HUES64 (cell line): ENCODE measurements at regions not wholly inside any gene's neighbourhood (a gene's known extent, or its start where the extent isn't known, plus 50 kb on each side); places are given as distances from the start of the nearest gene placed in this dataset.

Experiments used
- H3K27ac ChIP-seq: 2 replicates; pipeline ENCODE4 v1.7.0; 2013; ENCODE audit warnings: low read depth, low read length, inconsistent platforms
- H3K27me3 ChIP-seq: 2 replicates; pipeline ENCODE4 v1.6.1; 2013; ENCODE audit warnings: mild to moderate bottlenecking, low read length; ENCODE audit not compliant: insufficient read depth
- H3K36me3 ChIP-seq: 2 replicates; pipeline ENCODE4 v1.6.1; 2013; ENCODE audit warnings: mild to moderate bottlenecking, low read length; ENCODE audit not compliant: insufficient read depth
- H3K4me1 ChIP-seq: 2 replicates; pipeline ENCODE4 v1.6.1; 2013; ENCODE audit warnings: mild to moderate bottlenecking, low read length, moderate library complexity; ENCODE audit not compliant: insufficient read depth
- H3K4me3 ChIP-seq: 2 replicates; pipeline ENCODE4 v1.5.1; 2013; ENCODE audit warnings: mild to moderate bottlenecking, low read length, moderate library complexity
- H3K9ac ChIP-seq: 2 replicates; pipeline ENCODE4 v1.6.1; 2013; ENCODE audit warnings: mild to moderate bottlenecking, low read depth, low read length
- H3K9me3 ChIP-seq: 2 replicates; pipeline ENCODE4 v1.6.1; 2013; ENCODE audit warnings: low read depth, low read length; ENCODE audit not compliant: insufficient read depth
- WGBS: fragments of 150-250, 120-280 bp; methylation state at CpG from one replicate; pipeline ENCODE4 v1.1.7; 2013; ENCODE audit warnings: missing lambda C conversion rate; 5-methylcytosine and 5-hydroxymethylcytosine counted together

DNA sequence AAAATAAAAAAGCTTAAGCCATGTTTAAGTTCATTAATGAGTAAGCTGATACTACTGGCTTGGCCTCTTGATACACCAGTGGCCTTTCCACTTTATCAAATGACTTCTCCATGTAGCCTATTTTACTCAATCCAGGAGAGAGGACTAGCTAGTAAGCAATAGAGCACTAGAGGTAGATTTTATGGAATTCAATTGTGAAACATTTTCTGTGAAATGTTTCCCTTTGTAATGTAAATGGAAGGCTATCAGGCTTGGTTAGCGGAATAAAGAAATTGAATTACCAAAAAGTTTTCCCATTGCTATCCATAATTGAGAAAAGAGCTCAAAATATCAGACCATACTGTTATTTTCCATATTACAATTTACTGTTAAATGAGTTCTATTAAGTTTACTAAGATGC lies 515.4 kb upstream of the CDH2 start:
- no peaks in the 10 kb centered on the region for H3K9me3 ChIP-seq
- no peaks in the 10 kb centered on the region for H3K27me3 ChIP-seq
- H3K36me3 ChIP-seq: no peaks in the 10 kb centered on the region
- H3K9ac ChIP-seq: no peak overlapping the region
- H3K27ac ChIP-seq: no peak overlapping the region; the same call in 1 of the 2 replicates
- H3K4me3 ChIP-seq: no peak overlapping the region
- WGBS: no CpG with 5 or more reads among the region's 1 CpG
- peaks cover 34% of the 10 kb centered on the region for H3K4me1 ChIP-seq

DNA sequence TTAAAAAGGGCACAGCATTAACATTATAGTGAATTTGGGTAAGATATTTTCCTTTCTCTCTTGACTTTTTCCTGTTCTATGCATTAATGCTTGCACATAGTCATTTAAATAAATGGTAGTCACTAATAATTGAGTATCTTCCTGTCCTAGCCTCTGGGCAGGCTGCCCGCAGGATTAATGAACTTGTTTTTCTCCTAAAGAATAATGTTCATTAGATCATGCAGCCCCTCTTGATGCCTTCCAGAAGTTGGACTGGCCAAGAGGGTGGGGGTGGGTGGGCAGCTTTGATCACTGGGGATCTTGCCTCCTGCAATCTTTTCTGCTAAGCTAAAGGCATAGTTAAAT lies 514.5 kb upstream of the CDH2 start:
- 100% methylated on average over 1 of the region's 1 CpG for WGBS
- no peaks in the 10 kb centered on the region for H3K27me3 ChIP-seq
- no peaks in the 10 kb centered on the region for H3K9me3 ChIP-seq
- H3K27ac ChIP-seq: no peak overlapping the region
- no peak overlapping the region for H3K4me3 ChIP-seq
- H3K36me3 ChIP-seq: no peaks in the 10 kb centered on the region
- peaks cover 34% of the 10 kb centered on the region for H3K4me1 ChIP-seq
- H3K9ac ChIP-seq: no peak overlapping the region

DNA sequence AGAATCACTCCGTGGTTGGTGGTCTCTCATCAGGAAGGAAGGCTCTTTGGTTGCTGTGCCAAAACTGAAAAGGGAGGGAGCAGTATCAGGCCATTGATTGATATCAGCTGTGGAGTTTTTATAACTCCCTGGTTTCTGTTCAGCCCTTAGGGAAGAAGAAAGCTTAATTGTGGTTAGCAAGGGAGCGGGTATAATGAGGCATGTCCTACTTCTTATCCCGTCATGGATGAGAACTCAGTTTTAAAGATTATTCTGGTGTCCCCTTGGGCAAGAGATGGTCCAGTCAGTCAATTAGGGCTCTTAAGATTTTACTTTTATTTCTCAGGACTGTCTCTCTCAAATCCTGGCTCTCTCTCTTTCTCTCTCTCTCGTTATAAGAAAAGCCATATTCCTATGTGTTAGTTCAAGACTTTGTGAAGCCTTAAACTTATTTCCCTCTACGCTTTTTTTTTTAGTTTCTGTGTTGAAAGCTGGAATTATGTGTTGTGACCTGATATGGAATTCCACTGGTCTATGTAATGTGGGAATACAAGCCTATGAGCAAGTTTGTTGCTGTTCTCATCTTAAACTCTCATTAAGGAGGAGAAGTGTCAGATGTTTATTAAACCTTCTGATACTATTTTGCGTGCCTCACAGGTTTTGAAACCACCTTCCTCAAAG lies 514.0 kb upstream of the CDH2 start:
- Histone ChIP-seq H3K27me3 (no peaks in the 10 kb centered on the region), H3K27ac (no peak overlapping the region), H3K36me3 (no peaks in the 10 kb centered on the region), H3K4me1 (peaks cover 34% of the 10 kb centered on the region), H3K4me3 (no peak overlapping the region), H3K9me3 (no peaks in the 10 kb centered on the region), H3K9ac (no peak overlapping the region)
- 96% methylated on average over 6 of the region's 6 CpGs for WGBS

DNA sequence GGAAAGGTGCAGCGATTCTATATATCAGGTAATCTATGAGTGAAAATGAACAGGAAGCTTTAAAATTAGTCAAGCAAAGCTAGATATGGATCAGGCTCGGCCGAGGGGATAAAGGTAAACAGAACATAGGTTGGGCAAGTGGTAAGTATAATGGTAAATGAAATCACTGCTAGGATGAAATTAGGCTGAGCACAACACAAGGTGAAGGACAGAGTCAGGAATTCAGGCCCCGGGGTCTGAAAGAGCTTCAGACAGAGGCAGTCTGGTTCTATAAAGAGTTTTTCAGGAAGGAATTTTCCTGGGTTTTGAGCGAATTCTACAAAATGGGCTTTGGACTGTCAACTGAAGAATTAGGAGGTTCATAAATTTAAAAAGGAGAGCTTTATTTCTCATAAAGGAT lies 513.2 kb upstream of the CDH2 start:
- Histone ChIP-seq H3K9ac (no peak overlapping the region), H3K27me3 (no peaks in the 10 kb centered on the region), H3K4me3 (no peak overlapping the region), H3K9me3 (no peaks in the 10 kb centered on the region), H3K36me3 (no peaks in the 10 kb centered on the region), H3K27ac (peak overlapping the region; percentile 35; the same call in 1 of the 2 replicates), H3K4me1 (peaks cover 35% of the 10 kb centered on the region)
- 77% methylated on average over 5 of the region's 5 CpGs for WGBS

DNA sequence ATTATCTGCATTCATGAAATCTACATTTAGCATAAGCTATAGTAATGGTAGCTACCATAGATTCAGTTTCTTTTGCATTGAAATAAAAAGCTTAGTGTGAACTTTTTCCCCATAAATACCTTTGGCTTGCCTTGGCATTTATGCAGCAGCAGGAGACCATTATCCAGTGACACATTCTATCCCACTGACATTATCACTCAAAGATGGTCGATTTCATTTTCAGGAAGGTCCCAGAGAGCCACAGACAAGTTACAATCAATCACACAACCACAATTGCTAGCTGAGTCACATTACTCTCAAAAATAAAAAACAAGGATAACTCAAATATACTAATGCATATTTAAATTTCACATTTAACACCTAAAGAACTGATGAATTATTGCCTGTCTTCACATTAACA lies 512.7 kb upstream of the CDH2 start:
- H3K9me3 ChIP-seq: no peaks in the 10 kb centered on the region
- 23% methylated on average over 1 of the region's 1 CpG for WGBS

DNA sequence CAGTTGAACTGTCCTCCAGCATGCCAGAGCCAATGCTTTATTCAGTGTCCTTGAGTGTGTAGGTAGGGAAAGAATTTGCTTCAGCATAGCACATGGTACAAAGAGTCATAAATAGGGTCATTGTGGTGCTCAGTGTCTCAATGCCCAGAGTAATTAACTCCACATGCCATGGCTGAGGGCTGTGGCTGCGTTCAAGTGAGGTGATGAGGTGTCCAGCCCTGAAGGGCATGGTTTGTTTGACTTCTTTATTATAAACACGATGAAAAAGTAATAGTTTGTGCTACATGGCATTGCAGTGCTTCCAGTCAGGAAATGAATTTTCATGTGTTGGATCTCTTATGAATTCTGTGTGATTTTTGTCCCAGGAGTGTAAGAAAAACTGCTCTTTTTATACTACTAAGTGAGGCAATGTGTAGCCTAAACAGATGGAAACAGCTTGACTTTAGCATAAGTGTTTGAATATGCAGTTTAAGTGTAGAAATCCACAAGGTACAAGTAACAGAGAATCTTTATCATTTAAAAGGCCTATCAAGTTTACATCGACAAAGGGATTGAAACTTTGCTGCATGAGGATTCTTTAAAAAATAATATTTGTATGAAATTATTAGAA lies 507.9 kb upstream of the CDH2 start:
- 100% methylated on average over 2 of the region's 3 CpGs for WGBS

More for the DNA sequence above, 512.7 kb upstream of the CDH2 start:
- Histone ChIP-seq H3K27me3 (no peaks in the 10 kb centered on the region), H3K4me1 (peaks cover 40% of the 10 kb centered on the region), H3K27ac (peak overlapping the region; percentile 35; the same call in 1 of the 2 replicates), H3K36me3 (no peaks in the 10 kb centered on the region), H3K9ac (no peak overlapping the region), H3K4me3 (no peak overlapping the region)

DNA sequence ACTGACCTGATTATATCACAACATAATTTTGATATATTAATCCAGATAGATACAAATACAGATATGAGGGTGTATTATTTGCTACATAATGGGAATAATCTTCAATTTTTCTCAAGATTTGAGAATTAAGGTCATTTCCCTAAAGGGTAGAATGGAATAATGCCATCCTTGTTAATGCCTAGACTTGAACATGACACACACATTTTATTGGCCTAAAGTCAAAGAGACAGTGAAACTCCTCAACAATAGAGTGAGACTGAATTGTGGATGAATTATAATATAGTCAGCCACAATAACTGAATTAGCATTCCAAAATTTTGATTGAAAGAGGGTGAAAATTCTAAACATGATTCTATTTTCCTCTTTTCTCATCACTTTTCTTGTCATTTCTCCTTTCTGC lies 506.0 kb upstream of the CDH2 start:
- no peak overlapping the region for H3K27ac ChIP-seq
- no peak overlapping the region for H3K4me3 ChIP-seq
- no peaks in the 10 kb centered on the region for H3K36me3 ChIP-seq
- H3K27me3 ChIP-seq: no peaks in the 10 kb centered on the region
- H3K9ac ChIP-seq: no peak overlapping the region
- peaks cover 15% of the 10 kb centered on the region for H3K4me1 ChIP-seq
- H3K9me3 ChIP-seq: no peaks in the 10 kb centered on the region

More for the DNA sequence above, 507.9 kb upstream of the CDH2 start:
- H3K4me1 ChIP-seq: peaks cover 27% of the 10 kb centered on the region
- H3K9ac ChIP-seq: no peak overlapping the region
- no peaks in the 10 kb centered on the region for H3K9me3 ChIP-seq
- no peak overlapping the region for H3K4me3 ChIP-seq
- no peaks in the 10 kb centered on the region for H3K27me3 ChIP-seq
- no peak overlapping the region for H3K27ac ChIP-seq
- H3K36me3 ChIP-seq: no peaks in the 10 kb centered on the region

DNA sequence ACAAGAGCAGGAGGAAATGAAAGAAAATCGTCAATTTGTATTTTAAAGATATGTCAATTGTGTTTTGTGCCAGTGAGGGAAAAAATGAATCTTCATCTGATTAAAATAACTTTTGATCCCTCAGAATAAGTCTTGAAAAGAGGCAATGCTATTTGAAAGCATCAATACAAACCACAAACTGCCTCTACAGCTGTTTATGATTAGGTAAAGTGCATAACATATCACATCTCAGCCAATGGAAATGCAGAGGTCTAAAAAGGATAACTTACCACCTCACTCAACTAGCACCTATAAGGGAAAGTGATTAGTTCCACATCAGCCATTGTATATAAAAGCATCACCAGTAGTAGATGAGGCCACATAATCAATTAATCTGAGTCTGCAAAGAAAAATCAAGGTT lies 492.2 kb upstream of the CDH2 start:
- Histone ChIP-seq H3K27ac (no peak overlapping the region), H3K4me1 (no peaks in the 10 kb centered on the region), H3K36me3 (no peaks in the 10 kb centered on the region), H3K27me3 (no peaks in the 10 kb centered on the region), H3K9me3 (no peaks in the 10 kb centered on the region), H3K4me3 (no peak overlapping the region), H3K9ac (no peak overlapping the region)
- 100% methylated on average over 1 of the region's 1 CpG for WGBS

DNA sequence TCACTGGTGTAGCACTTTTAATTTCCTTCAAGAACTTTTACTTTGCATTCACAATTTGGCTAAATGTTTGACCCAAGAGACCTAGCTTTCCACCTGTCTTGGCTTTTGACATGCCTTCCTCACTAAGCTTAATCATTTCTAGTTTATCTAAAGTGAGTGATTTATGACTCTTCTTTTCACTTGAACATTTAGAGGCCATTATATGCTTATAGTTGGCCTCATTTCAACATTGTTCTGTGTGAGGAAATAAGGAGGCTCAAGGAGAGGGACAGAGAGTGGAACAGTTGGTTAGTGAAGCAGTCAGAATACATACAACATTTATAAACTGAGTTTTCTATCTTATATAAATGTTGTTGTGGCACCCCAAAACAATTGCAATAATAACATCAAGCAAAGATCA lies 489.3 kb upstream of the CDH2 start:
- H3K9me3 ChIP-seq: no peaks in the 10 kb centered on the region
- no peaks in the 10 kb centered on the region for H3K36me3 ChIP-seq
- H3K27me3 ChIP-seq: no peaks in the 10 kb centered on the region
- H3K9ac ChIP-seq: no peak overlapping the region
- H3K4me3 ChIP-seq: no peak overlapping the region
- H3K4me1 ChIP-seq: no peaks in the 10 kb centered on the region
- no peak overlapping the region for H3K27ac ChIP-seq

DNA sequence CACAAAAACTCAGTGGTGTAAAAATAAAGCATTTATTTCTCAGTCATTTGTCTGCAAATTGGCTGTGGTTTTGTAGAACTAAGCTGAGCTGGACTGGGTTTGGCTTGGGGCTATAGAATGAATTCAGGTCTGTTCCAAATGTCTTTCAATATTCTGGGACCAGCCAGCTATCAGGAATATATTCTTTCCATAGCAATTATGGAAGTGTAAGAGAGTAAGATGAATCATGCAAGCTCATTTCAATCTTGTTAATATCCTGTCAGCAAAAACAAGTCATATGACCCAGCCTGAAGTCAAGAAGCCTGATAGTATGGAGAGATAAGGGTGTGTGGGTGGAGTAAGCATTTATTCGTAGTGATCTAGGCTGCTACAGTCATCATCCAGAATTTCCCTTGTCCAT lies 481.0 kb upstream of the CDH2 start:
- no peak overlapping the region for H3K9ac ChIP-seq
- H3K4me1 ChIP-seq: no peaks in the 10 kb centered on the region
- H3K4me3 ChIP-seq: no peak overlapping the region
- H3K9me3 ChIP-seq: no peaks in the 10 kb centered on the region
- H3K27ac ChIP-seq: no peak overlapping the region
- no peaks in the 10 kb centered on the region for H3K36me3 ChIP-seq
- 100% methylated on average over 1 of the region's 1 CpG for WGBS
- H3K27me3 ChIP-seq: no peaks in the 10 kb centered on the region

DNA sequence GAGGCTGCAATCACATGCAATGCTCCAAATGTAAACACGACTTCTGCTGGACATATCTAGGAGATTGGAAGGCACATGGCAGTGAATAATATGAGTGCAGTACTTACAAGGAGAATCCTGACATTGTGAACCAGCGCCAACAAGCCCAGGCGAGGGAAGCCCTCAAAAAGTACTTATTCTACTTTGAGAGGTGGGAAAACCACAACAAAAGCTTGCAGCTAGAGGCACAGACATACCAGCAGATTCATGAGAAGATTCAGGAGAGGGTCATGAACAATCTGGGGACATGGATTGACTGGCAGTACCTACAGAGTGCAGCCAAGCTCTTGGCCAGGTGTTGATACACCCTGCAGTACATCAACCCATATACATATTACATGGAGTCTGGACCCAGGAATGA lies 475.7 kb upstream of the CDH2 start:
- H3K9me3 ChIP-seq: no peaks in the 10 kb centered on the region
- no peaks in the 10 kb centered on the region for H3K36me3 ChIP-seq
- no peak overlapping the region for H3K9ac ChIP-seq
- H3K4me1 ChIP-seq: no peaks in the 10 kb centered on the region
- no peak overlapping the region for H3K4me3 ChIP-seq
- 94% methylated on average over 3 of the region's 3 CpGs for WGBS
- no peaks in the 10 kb centered on the region for H3K27me3 ChIP-seq
- H3K27ac ChIP-seq: no peak overlapping the region

DNA sequence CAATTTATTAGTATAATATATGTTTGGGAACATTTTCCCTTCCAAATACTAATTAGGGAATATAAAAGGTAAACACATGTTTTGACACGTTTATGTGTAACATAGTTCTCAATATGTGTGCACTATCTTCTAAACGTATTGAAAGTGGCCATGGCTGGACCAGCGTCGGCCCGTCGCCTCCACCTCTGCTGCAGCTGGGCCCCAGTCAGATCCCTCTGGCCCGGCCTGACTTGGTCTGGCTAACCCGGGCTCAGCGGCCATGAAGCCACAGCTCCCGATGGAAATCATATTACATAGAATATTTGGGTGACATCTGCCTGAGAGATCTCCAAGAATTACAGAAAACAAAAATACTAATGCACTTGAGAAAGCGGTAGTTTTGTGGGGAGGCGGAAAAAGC lies 474.4 kb upstream of the CDH2 start:
- H3K4me1 ChIP-seq: no peaks in the 10 kb centered on the region
- no peak overlapping the region for H3K27ac ChIP-seq
- no peaks in the 10 kb centered on the region for H3K27me3 ChIP-seq
- H3K9me3 ChIP-seq: no peaks in the 10 kb centered on the region
- no peaks in the 10 kb centered on the region for H3K36me3 ChIP-seq
- H3K9ac ChIP-seq: no peak overlapping the region
- WGBS: 94% methylated on average over 12 of the region's 12 CpGs
- H3K4me3 ChIP-seq: no peak overlapping the region
